ENCODE measurements at regions not wholly inside any gene's neighbourhood (a gene's known extent, or its start where the extent isn't known, plus 50 kb on each side); places are given as distances from the start of the nearest gene placed in this dataset.
"Not testable (repeated sequence)": the region's sequence is repeated elsewhere in the genome, so short reads cannot be mapped to it uniquely, and the experiment has no call there.

DNA sequence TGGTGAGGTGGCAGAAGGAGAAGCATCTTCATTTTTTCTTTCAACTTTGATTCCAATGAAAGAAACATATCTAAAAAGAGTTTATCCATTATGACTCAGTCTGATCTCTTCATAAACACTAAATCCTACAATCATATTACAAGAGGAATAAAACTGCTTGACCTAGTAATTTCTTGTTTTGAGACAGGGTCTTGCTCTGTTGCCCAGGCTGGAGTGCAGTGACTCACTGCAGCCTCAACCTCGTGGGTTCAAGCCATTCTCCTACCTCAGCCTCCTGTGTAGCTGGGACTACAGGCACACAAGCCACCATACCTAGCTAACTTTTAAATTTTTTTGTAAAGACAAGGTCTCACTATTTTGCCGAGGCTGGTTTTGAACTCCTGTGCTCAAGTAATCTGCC, 147.2 kb downstream of the NDUFA12 start:
- DNase-seq: no peak

- no peak for DNase-seq
Observed at GRCh38 chr12:94855853-94856252, 147.6 kb downstream of the NDUFA12 start.

DNA sequence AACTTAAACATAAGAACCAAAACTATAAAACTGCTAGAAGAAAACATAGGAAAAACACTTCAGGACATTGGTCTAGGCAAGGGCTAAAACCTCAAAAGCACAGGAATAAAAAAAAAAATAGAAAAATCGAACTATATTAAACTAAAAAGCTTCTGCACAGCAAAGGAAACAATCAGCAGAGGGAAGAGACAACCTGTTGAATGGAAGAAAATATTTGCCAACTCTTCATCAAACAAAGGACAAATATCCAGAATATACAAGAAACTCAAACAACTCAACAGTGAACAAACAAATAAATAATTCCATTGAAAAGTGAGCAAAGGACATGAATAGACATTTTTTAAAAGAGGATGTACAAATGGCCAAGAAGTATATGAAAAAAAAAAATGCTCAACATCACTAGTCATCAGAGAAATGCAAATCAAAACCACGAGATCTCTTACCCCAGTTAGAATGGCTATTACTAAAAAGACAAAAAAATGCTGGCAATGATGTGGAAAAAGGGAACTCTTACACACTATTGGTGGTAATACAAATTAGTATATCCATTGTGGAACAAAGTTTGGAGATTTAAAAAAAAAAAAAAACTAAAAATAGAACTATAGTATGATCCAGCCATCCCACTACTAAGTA, 152.0 kb downstream of the NDUFA12 start:
- no peak for DNase-seq

GRCh38 chr12:94849411-94849976, 154.0 kb downstream of the NDUFA12 start:
- no peak for DNase-seq

DNA sequence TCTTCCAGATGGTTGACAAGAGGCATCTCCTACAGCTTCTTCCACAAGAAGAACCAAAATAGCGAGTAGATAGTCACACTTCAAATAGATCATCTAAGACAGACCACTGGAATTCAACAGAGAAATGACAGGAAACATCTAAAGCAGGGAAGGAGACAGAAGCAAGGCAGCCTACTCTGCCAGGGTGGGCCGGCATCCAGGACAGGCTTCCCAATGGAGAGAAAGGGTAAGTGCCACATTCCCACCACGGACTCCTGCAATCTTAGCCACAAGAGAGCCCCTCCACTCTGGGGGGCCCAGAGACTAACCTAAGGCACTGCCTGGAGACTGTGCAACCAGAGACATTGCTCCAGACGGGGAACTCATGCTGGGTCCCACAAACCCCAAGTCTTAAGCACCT, 154.5 kb downstream of the NDUFA12 start:
- DNase-seq: no peak

GRCh38 chr12:94845110-94845509, 158.4 kb downstream of the NDUFA12 start:
- DNase-seq: no peak

- no peak for DNase-seq
Observed at GRCh38 chr12:94844452-94844851, 159.0 kb downstream of the NDUFA12 start.

DNA sequence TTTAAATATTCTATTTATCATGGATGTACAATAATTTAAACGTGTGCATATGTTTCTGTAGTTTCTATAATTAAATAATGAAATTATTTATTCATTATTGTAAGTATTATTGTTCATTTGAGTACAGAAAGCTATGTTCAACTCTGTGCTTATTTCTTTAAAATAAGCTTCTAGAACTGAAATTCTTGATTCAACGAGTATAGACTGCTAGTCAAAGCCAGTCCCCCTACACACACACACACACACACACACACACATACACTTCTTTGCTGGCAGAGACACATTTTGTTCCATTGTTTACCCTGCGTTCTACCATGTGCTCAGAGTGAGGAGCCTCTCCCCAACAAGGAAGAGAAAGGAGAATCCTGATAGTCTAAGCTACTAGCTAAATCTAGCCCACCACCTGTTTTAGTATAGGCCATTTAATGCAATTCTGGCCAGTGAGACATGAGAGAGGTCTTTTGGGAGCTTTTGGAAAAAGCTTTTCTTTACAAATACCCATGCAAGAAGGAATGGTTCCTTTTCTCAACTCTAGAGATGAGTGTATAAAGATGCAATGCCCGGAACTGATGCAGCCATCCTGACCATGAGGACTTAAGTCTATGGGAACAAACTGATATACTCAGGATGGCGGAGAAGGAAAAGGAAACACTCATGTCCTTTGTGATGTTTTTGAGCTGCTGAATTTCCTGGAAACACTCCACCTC, 161.4 kb downstream of the NDUFA12 start:
- no peak for DNase-seq

DNA sequence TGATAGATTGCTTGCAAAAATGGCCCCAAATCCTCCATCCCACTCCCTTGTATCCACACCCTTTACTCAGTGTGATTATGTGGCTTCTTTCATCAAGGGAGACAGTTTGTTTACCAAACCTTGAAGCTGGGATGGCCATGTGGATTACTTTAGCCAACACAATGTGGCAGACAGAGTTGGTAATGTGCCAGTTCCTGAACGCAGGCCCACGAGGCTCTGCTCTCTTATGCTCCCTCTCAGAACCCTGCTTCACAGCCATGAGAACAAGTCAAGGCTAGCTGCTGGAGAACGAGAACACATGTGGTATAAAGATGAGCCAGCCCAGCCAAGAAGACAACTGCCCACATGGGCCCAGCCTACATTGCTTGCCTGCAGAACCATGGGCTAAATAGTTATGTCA, 162.3 kb downstream of the NDUFA12 start:
- DNase-seq: peak; percentile 2

DNA sequence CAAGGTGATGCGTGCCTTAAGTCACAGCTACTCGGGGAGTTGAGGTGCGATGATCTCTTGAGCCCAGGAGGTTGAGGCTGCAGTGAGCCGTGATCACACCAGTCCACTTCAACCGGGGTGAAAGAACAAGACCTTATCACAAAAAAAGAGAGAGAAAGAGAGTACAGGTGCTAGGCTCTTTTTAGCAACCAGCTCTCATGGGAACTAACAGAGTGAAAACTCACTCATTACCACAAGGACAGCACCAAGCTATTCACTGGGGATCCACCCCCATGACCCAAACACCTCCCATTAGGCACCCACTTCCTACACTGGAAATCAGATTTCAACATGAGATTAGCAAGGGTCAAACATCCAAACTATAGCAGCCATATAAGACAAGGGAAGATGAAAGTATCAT, 164.2 kb downstream of the NDUFA12 start:
- no peak for DNase-seq

DNA sequence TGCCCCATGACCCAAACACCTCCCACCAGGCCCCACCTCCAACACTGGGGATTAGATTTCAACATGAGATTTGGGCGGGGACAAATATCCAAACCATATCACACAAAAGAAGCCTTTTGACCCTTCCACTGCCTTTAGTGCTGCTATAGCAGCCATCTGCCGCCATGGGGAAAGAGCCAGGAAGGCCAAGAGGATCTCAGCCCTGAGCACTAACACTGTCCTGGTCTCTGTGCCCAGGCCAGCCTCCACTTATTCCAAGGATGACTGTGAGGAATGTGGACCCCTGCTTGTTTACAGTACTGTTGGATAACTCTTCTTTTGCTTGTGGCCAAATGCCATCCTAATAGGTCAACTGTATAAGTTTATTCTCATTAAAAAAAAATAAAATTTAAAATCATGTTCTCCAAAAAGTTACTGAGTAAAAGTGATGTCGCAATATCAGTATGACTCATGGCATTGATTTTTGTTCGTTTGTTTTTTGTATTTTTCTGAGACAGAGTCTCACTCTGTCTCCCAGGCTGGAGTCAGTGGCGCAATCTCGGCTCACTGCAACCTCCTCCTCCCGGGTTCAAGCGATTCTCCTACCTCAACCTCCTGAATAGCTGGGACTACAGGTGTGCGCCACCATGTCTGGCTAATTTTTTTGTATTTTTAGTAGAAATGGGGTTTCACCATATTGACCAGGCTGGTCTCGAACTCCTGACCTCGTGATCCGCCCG, 166.4 kb downstream of the NDUFA12 start:
- not testable (repeated sequence) for DNase-seq

DNA sequence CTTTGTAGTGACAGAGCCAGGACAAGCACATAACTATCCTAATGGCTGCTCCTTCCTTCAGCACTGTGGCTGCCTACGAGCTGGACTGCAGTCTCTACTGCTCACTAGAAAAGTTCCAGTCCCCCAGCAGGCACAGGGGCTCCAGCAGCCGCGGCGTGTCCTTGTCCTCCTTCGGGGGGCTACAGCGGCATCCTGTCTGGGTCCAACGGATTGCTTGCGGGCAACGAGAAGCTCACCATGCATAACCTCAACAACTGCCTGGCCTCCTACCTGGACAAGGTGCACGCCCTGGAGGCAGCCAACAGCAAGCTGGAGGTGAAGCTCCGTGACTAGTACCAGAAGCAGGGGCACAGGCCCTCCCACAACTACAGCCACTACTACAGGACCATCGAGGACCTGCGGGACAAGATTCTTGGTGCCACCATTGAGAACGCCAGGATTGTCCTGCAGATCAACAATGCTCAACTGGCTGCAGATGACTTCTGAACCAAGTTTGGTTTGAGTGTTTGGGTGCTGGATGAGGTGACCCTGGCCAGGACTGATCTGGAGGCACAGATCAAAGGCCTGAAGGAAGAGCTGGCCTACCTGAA, 169.4 kb downstream of the NDUFA12 start:
- DNase-seq: no peak

- DNase-seq: peak; percentile 79
Observed at GRCh38 chr12:94832780-94833681, 170.5 kb downstream of the NDUFA12 start.

DNA sequence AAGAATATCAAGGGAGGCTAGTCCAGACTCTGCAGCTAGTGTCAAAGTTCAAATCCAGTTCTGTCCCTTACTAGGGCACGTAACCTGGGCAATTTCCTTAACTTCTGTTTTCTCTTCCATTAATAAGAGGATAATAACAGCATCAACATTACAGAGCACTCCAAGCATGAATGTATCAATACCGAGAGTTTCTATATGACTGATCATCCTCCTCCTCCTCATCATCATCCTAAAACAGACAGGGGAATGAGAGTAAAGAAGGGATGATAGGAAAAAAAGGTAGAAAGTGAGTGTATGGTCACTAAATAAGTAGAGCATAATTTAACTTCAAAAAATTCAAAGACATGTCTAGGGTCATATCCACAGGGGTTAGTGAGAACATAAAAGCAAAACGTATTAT, 171.4 kb downstream of the NDUFA12 start:
- peak; percentile 0 for DNase-seq

DNA sequence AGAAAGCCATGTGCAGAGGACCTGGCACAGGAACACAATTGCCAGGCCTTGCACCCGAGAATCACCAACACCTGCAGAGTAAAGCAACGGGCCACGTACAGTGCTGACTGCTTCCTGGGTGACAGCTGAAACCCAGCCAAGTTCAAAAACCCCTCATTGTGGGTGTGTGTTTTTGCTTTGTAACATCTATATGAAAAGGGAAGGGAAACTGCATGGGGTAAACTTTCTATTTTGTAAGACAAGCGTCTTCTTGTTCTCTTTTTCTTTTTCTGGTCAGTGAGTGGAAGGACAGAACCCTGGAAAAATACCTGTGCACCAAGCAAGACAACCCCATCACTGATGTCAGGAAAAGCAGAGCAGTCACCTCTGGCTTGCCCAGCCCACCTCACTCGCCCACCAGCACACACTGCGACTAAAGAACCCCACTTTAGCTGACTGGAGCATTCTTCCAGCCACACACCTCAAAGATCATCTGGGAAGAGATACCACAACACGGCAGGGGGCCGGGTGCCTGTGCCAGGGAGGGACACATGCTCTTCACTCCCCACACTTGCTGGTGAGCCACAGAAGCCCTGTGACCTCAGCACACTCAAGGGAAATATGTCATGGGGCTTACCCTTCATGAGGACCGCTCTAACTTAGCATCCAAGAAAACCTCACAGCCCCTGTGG, 172.3 kb downstream of the NDUFA12 start:
- DNase-seq: peak; percentile 52

DNA sequence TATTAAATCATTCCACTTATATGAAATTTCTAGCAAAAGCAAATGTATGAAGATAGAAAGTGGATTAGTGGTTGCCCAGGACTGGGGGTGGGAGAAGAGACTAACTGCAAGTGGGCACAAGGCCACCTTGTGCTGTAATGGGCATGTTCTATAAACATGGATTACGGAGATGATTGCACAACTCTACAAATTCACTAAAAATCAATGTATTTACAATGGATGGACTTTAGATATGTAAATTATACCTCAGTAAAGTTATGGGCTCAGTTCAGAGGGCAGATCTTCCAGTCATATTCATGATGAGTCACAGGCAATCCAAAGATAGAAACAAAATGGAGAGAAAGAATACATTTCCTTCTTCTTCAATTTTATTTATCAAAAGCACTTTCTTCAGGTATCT, 173.9 kb downstream of the NDUFA12 start:
- DNase-seq: no peak

GRCh38 chr12:94819011-94819410, 168.7 kb upstream of the TMCC3 start:
- no peak for DNase-seq

DNA sequence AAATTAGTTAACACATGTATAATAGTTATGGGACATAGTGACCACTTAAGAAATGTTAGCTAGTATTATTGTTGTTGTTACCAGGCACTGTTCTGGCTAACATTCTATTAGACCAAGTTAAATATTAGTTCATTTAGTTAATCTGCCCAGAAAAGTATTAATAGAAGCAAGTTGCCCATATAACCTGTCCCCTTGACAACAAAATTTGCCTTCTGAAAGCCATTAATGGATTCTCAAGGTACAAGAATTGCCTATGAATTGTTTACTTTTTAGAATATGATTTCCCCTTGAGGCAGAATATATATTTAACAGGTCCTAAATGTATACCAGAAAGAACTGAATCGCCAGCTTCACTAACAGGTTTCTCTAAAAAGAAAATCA, 167.3 kb upstream of the TMCC3 start:
- no peak for DNase-seq

DNA sequence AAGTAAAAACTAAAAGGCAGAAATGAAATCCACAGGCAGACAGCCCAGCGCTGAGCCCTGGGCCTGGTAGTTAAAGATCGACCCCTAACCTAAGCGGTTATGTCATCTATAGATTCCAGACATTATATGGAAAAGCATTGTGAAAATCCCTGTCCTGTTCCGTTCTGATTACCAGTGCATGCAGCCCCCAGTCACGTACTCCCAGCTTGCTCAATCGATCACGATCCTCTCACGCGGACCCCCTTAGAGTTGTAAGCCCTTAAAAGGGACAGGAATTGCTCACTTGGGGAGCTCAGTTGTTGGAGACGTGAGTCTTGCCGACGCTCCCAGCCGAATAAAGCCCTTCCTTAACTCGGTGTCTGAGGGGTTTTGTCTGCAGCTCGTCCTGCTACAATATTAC, 166.8 kb upstream of the TMCC3 start:
- not testable (repeated sequence) for DNase-seq

DNA sequence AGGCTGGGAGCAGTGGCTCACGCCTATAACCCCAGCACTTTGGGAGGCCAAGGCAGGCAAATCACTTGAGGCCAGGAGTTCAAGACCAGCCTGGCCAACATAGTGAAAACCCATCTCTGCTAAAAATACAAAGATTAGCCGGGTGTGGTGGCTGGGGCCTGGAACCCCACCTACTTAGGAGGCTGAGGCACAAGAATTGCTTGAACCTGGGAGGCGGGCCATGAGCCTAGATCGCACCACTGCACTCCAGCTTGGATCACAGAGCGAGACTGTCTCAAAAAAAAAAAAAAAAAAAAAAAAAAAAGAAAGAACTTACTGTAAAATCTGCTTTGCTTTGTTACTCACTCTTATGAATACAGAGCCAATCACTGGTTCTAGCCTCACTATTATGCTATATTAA, 166.4 kb upstream of the TMCC3 start:
- not testable (repeated sequence) for DNase-seq

DNA sequence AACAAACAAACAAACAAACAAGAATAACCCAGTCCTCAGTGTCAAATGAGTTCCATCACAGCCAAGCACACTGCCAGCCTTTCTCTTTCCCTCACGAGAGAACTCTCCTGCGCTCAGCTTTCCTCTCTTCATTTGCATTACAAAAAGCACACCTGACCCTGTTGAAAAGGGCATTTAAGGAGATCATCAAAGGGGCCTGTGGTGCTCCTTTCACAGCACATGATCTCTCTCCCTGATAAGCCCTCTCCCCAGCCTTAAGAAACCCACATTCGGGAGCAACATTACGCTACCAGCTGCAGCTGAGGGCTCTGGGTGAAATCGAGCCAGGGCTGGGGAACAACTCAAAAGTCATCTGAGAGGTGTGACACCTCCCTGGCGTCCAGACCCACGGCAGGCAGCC, 165.6 kb upstream of the TMCC3 start:
- no peak for DNase-seq

GRCh38 chr12:94815450-94815849, 165.1 kb upstream of the TMCC3 start:
- DNase-seq: no peak

Measured in NCI-H1092 treated with DMSO at 0.1 percent for 48 hours (cell line).